ENCODE measurements at regions not wholly inside any gene's neighbourhood (a gene's known extent, or its start where the extent isn't known, plus 50 kb on each side); places are given as distances from the start of the nearest gene placed in this dataset.

DNA sequence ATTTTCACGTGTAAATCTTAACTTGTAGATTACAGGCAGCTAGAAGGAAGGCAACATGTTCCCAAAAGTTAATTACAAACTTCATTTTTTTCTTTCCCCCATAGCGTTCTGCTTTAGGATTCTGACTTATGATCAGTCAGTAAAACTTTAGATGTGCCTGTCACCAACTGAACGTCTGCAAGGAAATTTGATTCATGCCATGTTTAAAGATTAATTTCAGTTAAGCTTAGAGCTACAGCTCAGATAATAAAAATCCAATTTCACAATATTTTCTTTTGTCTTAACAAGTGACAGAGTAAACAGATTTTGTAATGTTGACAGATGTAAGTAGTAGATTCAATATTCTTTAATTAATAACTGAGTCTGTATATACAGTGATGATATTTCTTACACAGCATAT is 253.1 kb downstream of the NFKBIZ start:
- no peak for TF ChIP-seq EZH2phosphoT487 (IDR thresholded peaks at IDR 0.05; ENCODE audit: low read depth)
- TF ChIP-seq, protein P1, sequence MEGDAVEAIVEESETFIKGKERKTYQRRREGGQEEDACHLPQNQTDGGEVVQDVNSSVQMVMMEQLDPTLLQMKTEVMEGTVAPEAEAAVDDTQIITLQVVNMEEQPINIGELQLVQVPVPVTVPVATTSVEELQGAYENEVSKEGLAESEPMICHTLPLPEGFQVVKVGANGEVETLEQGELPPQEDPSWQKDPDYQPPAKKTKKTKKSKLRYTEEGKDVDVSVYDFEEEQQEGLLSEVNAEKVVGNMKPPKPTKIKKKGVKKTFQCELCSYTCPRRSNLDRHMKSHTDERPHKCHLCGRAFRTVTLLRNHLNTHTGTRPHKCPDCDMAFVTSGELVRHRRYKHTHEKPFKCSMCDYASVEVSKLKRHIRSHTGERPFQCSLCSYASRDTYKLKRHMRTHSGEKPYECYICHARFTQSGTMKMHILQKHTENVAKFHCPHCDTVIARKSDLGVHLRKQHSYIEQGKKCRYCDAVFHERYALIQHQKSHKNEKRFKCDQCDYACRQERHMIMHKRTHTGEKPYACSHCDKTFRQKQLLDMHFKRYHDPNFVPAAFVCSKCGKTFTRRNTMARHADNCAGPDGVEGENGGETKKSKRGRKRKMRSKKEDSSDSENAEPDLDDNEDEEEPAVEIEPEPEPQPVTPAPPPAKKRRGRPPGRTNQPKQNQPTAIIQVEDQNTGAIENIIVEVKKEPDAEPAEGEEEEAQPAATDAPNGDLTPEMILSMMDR (IDR thresholded peaks at IDR 0.05; ENCODE audit: low read depth, low read length): no peak
